ENCODE measurements at regions not wholly inside any gene's neighbourhood (a gene's known extent, or its start where the extent isn't known, plus 50 kb on each side); places are given as distances from the start of the nearest gene placed in this dataset.

- H3K4me3 ChIP-seq = no peak overlapping the region
- H3K27ac ChIP-seq = no peak overlapping the region
- WGBS, 2 experiments (ENCODE audit: low coverage in 1 of 2, low lambda C conversion rate in 2 of 2, missing lambda C conversion rate in 2 of 2) = 97 to 100% methylated on average over 3 of the region's 3 CpGs
- TF ChIP-seq EZH2phosphoT487 (IDR thresholded peaks at IDR 0.05; ENCODE audit: insufficient read depth, low read depth) (no peak), EZH2 (IDR thresholded peaks at IDR 0.05; ENCODE audit: insufficient read depth, poor library complexity, severe bottlenecking) (no peak)
- no peaks in the 10 kb centered on the region for H3K79me2 ChIP-seq (ENCODE audit: insufficient read depth)
- H3K36me3 ChIP-seq (ENCODE audit: low read depth) = no peaks in the 10 kb centered on the region
- no peak overlapping the region for H3K4me2 ChIP-seq (ENCODE audit: unreplicated experiment)
- no peaks in the 10 kb centered on the region for H3K9me2 ChIP-seq (ENCODE audit: insufficient read depth)
- no peaks in the 10 kb centered on the region for H3K27me3 ChIP-seq (replicated peaks; ENCODE audit: insufficient read depth)
- DNase-seq = no peak
- H3K4me1 ChIP-seq (ENCODE audit: insufficient read depth) = peaks cover 17% of the 10 kb centered on the region
- no peaks in the 10 kb centered on the region for H3K9me3 ChIP-seq (ENCODE audit: low read depth)
- no peaks in the 10 kb centered on the region for H4K20me1 ChIP-seq (ENCODE audit: insufficient read depth)
- H3K9ac ChIP-seq = no peak overlapping the region
- in situ Hi-C loops (cut with MboI) = no loop called here
- no peak overlapping the region for H2AFZ ChIP-seq
- no peaks in the 10 kb centered on the region for H3F3A ChIP-seq (ENCODE audit: insufficient read depth)
Measured at GRCh38 chr6:119586250-119586882, 236.8 kb upstream of the MAN1A1 start.

DNA sequence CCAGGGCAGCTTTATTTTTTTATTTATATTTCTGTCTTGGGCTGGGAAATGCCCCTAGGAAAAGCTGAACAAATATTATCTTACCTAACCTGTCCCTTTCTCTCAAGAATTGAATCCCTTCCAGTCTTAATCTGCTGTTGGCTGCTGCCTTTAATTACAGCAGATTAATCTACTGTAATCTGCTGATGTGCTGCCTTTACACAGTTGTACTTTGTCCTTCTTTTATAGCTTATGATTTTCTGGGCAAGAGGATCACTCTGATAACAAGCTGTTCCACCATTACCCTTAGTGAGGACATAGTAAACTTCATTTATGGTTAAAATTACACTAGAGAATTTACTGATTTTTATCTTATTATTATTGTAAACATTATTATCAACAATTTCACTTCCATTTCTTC lies 234.5 kb upstream of the MAN1A1 start:
- Histone ChIP-seq H4K20me1 (ENCODE audit: insufficient read depth) (no peaks in the 10 kb centered on the region), H3K4me2 (ENCODE audit: unreplicated experiment) (no peak overlapping the region), H2AFZ (no peak overlapping the region), H3K4me1 (ENCODE audit: insufficient read depth) (no peaks in the 10 kb centered on the region), H3F3A (ENCODE audit: insufficient read depth) (no peaks in the 10 kb centered on the region), H3K36me3 (ENCODE audit: low read depth) (no peaks in the 10 kb centered on the region), H3K9ac (no peak overlapping the region), H3K27me3 (replicated peaks; ENCODE audit: insufficient read depth) (no peaks in the 10 kb centered on the region), H3K9me2 (ENCODE audit: insufficient read depth) (no peaks in the 10 kb centered on the region), H3K9me3 (ENCODE audit: low read depth) (no peaks in the 10 kb centered on the region), H3K79me2 (ENCODE audit: insufficient read depth) (no peaks in the 10 kb centered on the region), H3K4me3 (no peak overlapping the region), H3K27ac (no peak overlapping the region)
- no peak for TF ChIP-seq EZH2phosphoT487 (IDR thresholded peaks at IDR 0.05; ENCODE audit: insufficient read depth, low read depth)
- no peak for TF ChIP-seq EZH2 (IDR thresholded peaks at IDR 0.05; ENCODE audit: insufficient read depth, poor library complexity, severe bottlenecking)
- DNase-seq = no peak
- in situ Hi-C loops (cut with MboI) = no loop called here

DNA sequence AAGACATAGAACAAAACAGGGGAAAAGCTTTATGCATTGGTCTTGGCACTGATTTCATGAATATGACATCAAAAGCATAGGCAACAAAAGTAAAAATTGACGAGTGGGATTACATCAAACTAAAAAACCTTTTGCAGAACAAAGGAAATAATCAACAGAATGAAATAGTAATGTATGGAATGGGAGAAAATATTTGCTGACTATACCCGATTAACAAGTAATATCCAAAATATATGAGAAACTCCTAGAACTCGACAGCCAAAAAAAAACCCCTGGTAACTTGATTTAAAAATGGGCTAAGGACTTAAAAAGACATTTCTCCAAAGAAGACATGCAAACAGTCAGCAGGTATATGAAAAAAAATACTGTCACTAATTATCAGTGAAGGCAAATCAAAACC lies 231.7 kb upstream of the MAN1A1 start:
- no peak for TF ChIP-seq EZH2phosphoT487 (IDR thresholded peaks at IDR 0.05; ENCODE audit: insufficient read depth, low read depth)
- TF ChIP-seq EZH2 (IDR thresholded peaks at IDR 0.05; ENCODE audit: insufficient read depth, poor library complexity, severe bottlenecking) = no peak
- H4K20me1 ChIP-seq (ENCODE audit: insufficient read depth) = no peaks in the 10 kb centered on the region
- no peak overlapping the region for H3K4me3 ChIP-seq
- no peak overlapping the region for H3K4me2 ChIP-seq (ENCODE audit: unreplicated experiment)
- 0 out of 2 replicates have a peak, but pooled peaks cover under 1% of the 10 kb centered on the region for H3K4me1 ChIP-seq (ENCODE audit: insufficient read depth)
- DNase-seq = no peak
- H3K27ac ChIP-seq = no peak overlapping the region
- no peaks in the 10 kb centered on the region for H3K36me3 ChIP-seq (ENCODE audit: low read depth)
- H2AFZ ChIP-seq = no peak overlapping the region
- in situ Hi-C loops (cut with MboI) = no loop called here
- no peaks in the 10 kb centered on the region for H3K9me3 ChIP-seq (ENCODE audit: low read depth)
- WGBS, 2 experiments (ENCODE audit: low coverage in 1 of 2, low lambda C conversion rate in 2 of 2, missing lambda C conversion rate in 2 of 2) = 84 to 87% methylated on average over 3 of the region's 3 CpGs
- H3K79me2 ChIP-seq (ENCODE audit: insufficient read depth) = no peaks in the 10 kb centered on the region
- no peaks in the 10 kb centered on the region for H3K9me2 ChIP-seq (ENCODE audit: insufficient read depth)
- no peaks in the 10 kb centered on the region for H3K27me3 ChIP-seq (replicated peaks; ENCODE audit: insufficient read depth)
- H3K9ac ChIP-seq = no peak overlapping the region
- H3F3A ChIP-seq (ENCODE audit: insufficient read depth) = no peaks in the 10 kb centered on the region

DNA sequence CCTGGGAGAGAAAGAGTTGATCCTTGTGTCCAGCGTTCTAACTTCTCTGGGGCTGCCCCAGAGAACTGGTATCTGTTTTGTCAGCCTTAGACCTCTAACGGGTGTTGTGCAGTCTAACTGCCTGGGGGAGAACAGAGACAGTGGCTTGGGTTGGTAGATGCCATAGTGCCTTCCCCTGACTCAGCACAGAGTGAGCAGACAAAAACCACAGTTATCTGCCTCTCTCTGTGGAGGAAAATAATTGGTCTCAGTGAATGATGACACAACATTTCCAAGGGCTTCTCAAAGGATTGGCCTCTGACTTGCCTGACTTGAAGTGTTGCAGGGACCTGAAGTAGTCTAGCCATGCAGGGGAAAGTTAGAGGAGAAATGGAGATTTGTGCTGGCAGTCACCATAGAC lies 226.2 kb upstream of the MAN1A1 start:
- H3K4me1 ChIP-seq (ENCODE audit: insufficient read depth) = 0 out of 2 replicates have a peak, but pooled peaks cover 11% of the 10 kb centered on the region
- H3K4me3 ChIP-seq = no peak overlapping the region
- no peaks in the 10 kb centered on the region for H3K36me3 ChIP-seq (ENCODE audit: low read depth)
- H3K27ac ChIP-seq = peak overlapping the region; percentile 57
- in situ Hi-C loops (cut with MboI) = no loop called here
- H3K4me2 ChIP-seq (ENCODE audit: unreplicated experiment) = no peak overlapping the region
- no peak overlapping the region for H3K9ac ChIP-seq
- no peaks in the 10 kb centered on the region for H3K9me2 ChIP-seq (ENCODE audit: insufficient read depth)
- H3K27me3 ChIP-seq (replicated peaks; ENCODE audit: insufficient read depth) = no peaks in the 10 kb centered on the region
- no peaks in the 10 kb centered on the region for H4K20me1 ChIP-seq (ENCODE audit: insufficient read depth)
- no peaks in the 10 kb centered on the region for H3F3A ChIP-seq (ENCODE audit: insufficient read depth)
- DNase-seq = peak; percentile 87
- TF ChIP-seq EZH2 (IDR thresholded peaks at IDR 0.05; ENCODE audit: insufficient read depth, poor library complexity, severe bottlenecking) (no peak), EZH2phosphoT487 (IDR thresholded peaks at IDR 0.05; ENCODE audit: insufficient read depth, low read depth) (no peak)
- no peaks in the 10 kb centered on the region for H3K79me2 ChIP-seq (ENCODE audit: insufficient read depth)
- H2AFZ ChIP-seq = peak overlapping the region; percentile 65
- no peaks in the 10 kb centered on the region for H3K9me3 ChIP-seq (ENCODE audit: low read depth)
- 57 to 65% methylated on average over 2 of the region's 2 CpGs for WGBS, 2 experiments (ENCODE audit: low coverage in 1 of 2, low lambda C conversion rate in 2 of 2, missing lambda C conversion rate in 2 of 2)

GRCh38 chr6:119568580-119568979 lies 219.0 kb upstream of the MAN1A1 start:
- TF ChIP-seq EZH2 (IDR thresholded peaks at IDR 0.05; ENCODE audit: insufficient read depth, poor library complexity, severe bottlenecking) = no peak
- TF ChIP-seq EZH2phosphoT487 (IDR thresholded peaks at IDR 0.05; ENCODE audit: insufficient read depth, low read depth) = no peak
- no peaks in the 10 kb centered on the region for H3K36me3 ChIP-seq (ENCODE audit: low read depth)
- WGBS, 2 experiments (ENCODE audit: low coverage in 1 of 2, low lambda C conversion rate in 2 of 2, missing lambda C conversion rate in 2 of 2) = 72 to 79% methylated on average over 2 of the region's 2 CpGs

More at GRCh38 chr6:119568580-119568979, 219.0 kb upstream of the MAN1A1 start:
- no peak overlapping the region for H3K27ac ChIP-seq
- no peaks in the 10 kb centered on the region for H3K9me3 ChIP-seq (ENCODE audit: low read depth)
- no peaks in the 10 kb centered on the region for H3K79me2 ChIP-seq (ENCODE audit: insufficient read depth)
- no peak overlapping the region for H3K9ac ChIP-seq
- no peaks in the 10 kb centered on the region for H3K9me2 ChIP-seq (ENCODE audit: insufficient read depth)
- H3K4me2 ChIP-seq (ENCODE audit: unreplicated experiment) = no peak overlapping the region
- in situ Hi-C loops (cut with MboI) = no loop called here
- DNase-seq = no peak
- no peaks in the 10 kb centered on the region for H3K4me1 ChIP-seq (ENCODE audit: insufficient read depth)
- H2AFZ ChIP-seq = no peak overlapping the region
- H3K27me3 ChIP-seq (replicated peaks; ENCODE audit: insufficient read depth) = no peaks in the 10 kb centered on the region
- no peaks in the 10 kb centered on the region for H4K20me1 ChIP-seq (ENCODE audit: insufficient read depth)
- no peaks in the 10 kb centered on the region for H3F3A ChIP-seq (ENCODE audit: insufficient read depth)
- no peak overlapping the region for H3K4me3 ChIP-seq
